HG03159 (cell line): ENCODE measurements at regions not wholly inside any gene's neighbourhood (a gene's known extent, or its start where the extent isn't known, plus 50 kb on each side); places are given as distances from the start of the nearest gene placed in this dataset.

Experiments
- ATAC-seq: cut with Tn5 transposase; IDR thresholded peaks from one replicate; pipeline ENCODE4 v1.9.1; 2021; ENCODE audit warnings: mild to moderate bottlenecking, moderate library complexity; ENCODE audit not compliant: unreplicated experiment

- no peak for ATAC-seq
Measured at GRCh38 chr18:57991552-57991951, 52.5 kb upstream of the NEDD4L start.

GRCh38 chr18:57989536-57989935 lies 54.5 kb upstream of the NEDD4L start:
- ATAC-seq, result no peak

- ATAC-seq, result no peak
Measured at GRCh38 chr18:57984490-57985115, 59.4 kb upstream of the NEDD4L start.

- ATAC-seq, result no peak
Measured at GRCh38 chr18:57983965-57984364, 60.1 kb upstream of the NEDD4L start.

GRCh38 chr18:57983472-57983871 lies 60.6 kb upstream of the NEDD4L start:
- ATAC-seq, result no peak

GRCh38 chr18:57982372-57983021 lies 61.5 kb upstream of the NEDD4L start:
- no peak for ATAC-seq

- ATAC-seq, result no peak
Measured at GRCh38 chr18:57981308-57982028, 62.6 kb upstream of the NEDD4L start.

GRCh38 chr18:57980573-57981307 lies 63.3 kb upstream of the NEDD4L start:
- ATAC-seq, result no peak

GRCh38 chr18:57976230-57976773 lies 67.7 kb upstream of the NEDD4L start:
- ATAC-seq, result no peak

GRCh38 chr18:57975805-57976204 lies 68.2 kb upstream of the NEDD4L start:
- ATAC-seq, result no peak

- ATAC-seq, result no peak
Measured at GRCh38 chr18:57974585-57975265, 69.3 kb upstream of the NEDD4L start.

- ATAC-seq, result no peak
Measured at GRCh38 chr18:57973889-57974288, 70.1 kb upstream of the NEDD4L start.

- ATAC-seq, result no peak
Measured at GRCh38 chr18:57970356-57971095, 73.5 kb upstream of the NEDD4L start.

GRCh38 chr18:57969824-57970223 lies 74.2 kb upstream of the NEDD4L start:
- ATAC-seq, result no peak

GRCh38 chr18:57965246-57965645 lies 78.8 kb upstream of the NEDD4L start:
- ATAC-seq, result no peak

- ATAC-seq, result no peak
Measured at GRCh38 chr18:57961876-57962505, 82.0 kb upstream of the NEDD4L start.

- ATAC-seq, result no peak
Measured at GRCh38 chr18:57961411-57961810, 82.6 kb upstream of the NEDD4L start.

GRCh38 chr18:57959278-57959677 lies 84.7 kb upstream of the NEDD4L start:
- ATAC-seq, result no peak

GRCh38 chr18:57957210-57957609 lies 86.8 kb upstream of the NEDD4L start:
- no peak for ATAC-seq
